Suppressor macrophage (primary cell): ENCODE measurements at regions not wholly inside any gene's neighbourhood (a gene's known extent, or its start where the extent isn't known, plus 50 kb on each side); places are given as distances from the start of the nearest gene placed in this dataset.
"Not testable (repeated sequence)": the region's sequence is repeated elsewhere in the genome, so short reads cannot be mapped to it uniquely, and the experiment has no call there.

Source experiments
- DNase-seq, 4 experiments: peaks; one replicate each; pipeline ENCODE4 v3.0.0-alpha.2; 2020 to 2022

- not testable (repeated sequence) for DNase-seq
These were observed 132.6 kb downstream of the FAM72C start for GRCh38 chr1:143839182-143839581.

DNA sequence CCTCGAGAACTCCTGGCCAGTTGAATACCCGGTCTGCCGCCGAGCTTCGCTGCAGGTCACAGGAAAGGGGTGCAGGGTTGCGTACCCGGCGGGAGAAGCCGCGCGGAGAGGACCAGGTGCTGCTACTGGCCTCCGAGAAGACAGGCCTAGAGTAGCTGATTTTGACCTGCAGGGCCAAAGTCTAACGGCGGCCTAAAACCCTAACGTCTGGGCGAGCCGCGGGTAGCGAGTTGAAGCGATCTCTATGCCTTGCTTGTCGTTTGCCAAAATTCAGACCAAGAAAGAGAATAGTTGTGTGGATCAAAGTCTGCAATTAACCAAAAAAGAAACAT is 133.2 kb downstream of the FAM72C start:
- DNase-seq, result not testable (repeated sequence)

GRCh38 chr1:143837924-143838597 is 133.7 kb downstream of the FAM72C start:
- DNase-seq, result not testable (repeated sequence)

DNA sequence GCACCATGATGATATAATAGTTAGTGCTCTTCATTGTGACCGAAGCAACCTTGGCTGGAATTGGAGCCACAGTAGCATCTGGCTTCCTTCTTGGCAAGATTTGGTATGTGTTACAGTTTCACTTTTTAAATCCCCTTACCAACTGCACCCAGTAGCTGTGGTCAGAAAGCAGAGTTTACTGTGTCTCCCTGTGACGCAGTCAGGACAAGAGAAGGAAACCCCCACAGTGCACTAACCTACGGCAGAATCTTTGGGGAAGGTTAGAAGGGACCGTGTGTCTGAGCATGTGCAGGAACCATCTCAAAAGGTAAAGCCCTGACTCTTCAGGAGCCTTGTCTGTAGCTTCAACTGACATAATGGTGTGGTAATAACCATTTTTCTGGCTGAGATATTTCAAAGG is 138.4 kb downstream of the FAM72C start:
- DNase-seq, result not testable (repeated sequence)

- not testable (repeated sequence) for DNase-seq
These were observed 139.4 kb downstream of the FAM72C start for GRCh38 chr1:143832379-143832716.

DNA sequence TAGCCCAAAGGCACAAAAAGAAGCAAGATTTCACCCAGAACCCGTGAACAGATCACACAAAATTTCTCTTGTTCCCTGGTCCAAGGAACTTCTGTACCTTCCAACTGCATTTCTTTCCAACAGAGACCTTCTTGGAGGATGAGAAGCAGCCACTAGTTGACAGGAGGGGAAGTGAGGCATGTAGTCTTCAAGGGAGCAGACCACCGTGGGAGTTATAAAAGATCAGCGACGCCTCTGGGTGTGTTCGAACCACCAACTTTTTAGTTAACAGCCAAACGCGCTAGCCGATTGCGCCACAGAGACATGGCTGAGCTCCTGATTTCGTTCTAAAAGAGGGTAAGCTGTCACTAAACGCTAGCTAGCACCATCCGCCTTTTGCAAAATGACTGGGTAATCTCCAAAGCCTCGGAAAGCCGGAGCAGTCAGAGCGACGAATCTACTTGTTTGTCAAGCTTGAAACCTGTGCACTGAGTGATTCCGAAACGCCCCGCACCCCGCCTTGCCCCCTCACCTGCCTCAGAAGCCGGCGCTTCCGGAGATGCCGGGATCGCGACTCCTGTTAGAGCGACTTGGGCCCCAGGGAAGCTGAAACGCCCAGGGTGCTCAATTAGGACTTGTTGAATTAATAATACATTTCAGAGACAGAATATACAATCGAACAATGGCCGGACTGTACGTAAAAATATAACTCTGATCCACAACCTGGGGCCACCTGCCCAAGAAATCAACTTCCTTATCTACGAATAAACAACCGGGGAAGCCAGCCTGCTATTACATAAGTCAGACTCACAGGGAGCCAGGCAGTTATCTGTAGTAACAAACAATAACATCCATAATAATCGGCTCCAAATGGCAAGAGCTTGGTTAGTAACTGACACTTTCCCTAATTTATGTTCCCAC is 140.1 kb downstream of the FAM72C start:
- DNase-seq, result not testable (repeated sequence)

- not testable (repeated sequence) for DNase-seq
These were observed 145.6 kb downstream of the FAM72C start for GRCh38 chr1:143826162-143826561.

DNA sequence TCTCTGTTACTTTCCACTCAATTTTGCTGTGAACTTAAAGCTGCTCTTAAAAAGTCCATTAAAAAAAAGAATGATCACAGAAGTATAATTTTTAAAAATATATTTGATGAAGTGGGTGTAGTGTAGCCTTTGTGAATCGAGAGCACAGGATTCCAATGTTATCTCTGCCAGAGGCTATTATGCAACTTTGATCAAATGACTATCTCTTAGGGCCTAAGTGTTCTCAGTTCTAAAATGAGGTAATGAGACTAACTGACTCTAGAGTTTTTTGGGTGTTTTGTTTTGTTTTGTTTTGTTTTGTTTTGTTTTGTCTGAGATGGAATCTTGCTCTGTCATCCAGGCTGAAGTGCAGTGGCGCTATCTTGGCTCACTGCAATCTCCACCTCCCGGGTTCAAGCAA is 147.5 kb downstream of the FAM72C start:
- not testable (repeated sequence) for DNase-seq

DNA sequence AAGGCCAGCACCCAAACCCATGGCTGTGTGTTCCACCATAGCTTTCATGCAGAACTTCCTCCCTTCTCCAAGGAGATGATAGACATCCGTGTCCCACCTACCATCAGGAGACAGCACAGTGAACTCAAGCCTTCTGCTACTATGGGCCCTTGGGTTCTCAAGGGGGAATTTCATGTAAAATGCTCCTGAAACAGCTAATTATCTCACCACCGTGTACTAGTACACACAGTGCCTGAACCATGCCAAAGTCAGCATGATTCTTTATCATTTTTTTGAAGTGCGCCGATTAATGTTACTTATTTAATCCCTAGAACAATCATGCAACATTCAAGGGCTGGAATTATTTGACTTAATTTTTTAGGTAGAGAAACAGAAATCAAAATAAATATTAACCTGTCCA is 151.7 kb downstream of the FAM72C start:
- DNase-seq, result not testable (repeated sequence)

DNA sequence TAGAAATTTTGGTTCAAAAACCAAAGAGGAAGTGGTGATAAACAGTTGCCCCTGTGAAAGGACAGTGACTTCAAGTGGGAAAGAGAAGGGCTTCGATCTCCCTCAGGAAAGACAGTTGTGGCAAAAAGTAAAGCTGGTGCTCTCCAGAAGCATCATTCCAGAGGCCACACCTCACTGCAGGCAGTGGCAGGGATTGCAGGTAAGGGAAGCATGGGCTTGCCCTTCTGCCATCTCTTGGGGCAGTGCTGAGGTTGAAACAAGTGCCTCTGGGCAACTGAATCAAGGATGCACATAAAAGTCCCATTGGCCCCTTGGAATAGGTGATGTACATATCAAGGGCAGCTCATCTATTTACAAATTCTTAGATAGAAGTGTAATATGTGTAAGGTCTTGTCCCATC is 155.4 kb downstream of the FAM72C start:
- not testable (repeated sequence) for DNase-seq

- DNase-seq, result not testable (repeated sequence)
These were observed 166.4 kb downstream of the FAM72C start for GRCh38 chr1:143805374-143805773.

DNA sequence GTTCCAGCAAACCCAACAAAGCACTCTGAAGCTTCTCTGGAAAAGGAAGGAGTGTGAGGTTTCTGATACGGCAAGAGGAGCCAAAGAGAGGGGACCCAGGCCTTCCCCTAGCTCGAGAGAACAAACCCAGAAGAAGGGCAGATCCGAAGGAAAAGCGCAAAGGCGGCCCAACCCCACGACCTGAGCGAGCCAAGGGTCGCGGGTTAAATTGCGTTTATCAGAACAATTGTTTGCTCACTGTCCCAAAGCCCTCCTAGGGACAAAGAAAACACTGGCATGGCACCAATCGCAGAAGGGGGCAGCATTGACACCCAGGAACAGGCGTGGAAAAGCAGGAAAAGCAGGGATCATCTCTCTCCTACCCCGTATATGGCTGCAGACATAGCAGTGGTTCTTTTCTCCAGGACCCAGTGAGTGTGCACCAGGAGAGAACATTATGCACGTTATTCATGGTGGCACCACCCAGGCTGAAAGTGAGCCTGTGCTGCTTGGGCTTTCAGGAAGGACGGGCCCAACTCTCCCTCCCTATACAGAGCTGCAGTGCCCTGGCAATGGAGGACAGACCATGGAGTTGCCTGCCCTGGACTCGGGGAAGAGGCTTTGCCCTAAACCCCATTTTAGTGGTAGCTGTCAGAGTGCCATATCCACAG is 167.0 kb downstream of the FAM72C start:
- not testable (repeated sequence) for DNase-seq

DNA sequence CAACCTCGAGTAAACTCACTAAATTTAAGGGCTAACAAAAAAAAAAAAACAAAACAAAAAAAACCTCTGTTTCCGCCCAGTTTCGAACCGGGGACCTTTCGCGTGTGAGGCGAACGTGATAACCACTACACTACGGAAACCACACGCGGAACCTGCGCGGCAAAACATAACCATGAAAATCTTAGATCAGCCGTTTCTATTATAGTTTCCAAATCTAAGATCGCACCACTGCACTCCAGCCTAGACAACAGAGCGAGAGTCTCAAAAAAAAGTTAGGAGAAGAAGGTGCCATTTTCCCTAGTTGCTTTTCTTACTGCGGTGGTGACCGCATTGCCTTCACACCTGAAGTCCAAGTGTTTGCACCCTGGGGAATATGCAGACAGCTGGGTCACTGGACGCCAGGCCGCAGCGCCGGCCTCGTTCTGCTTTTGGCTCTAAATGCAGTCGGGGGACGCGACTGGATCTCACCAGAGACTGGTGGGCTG is 167.8 kb downstream of the FAM72C start:
- peak; percentile 34 to 56 (median 46) for DNase-seq

DNA sequence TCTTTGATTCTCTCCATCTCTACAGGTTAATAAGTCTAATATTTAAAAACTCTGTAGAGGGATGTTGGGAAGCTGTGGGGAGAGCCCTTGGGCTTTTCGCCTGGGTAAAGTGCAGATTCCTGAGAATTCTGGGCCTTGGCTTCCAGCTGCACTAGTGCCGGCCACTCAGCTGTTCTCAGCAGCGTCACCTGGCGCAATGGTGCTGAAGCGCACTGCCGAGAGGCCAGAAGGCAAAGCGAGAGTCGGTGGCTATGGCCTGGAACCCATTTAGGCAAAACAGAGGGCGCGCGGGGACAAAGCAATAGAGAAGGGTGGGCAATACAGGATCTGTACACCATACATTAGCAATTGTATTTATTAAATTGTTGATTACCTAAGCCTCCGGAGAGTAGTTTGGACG is 168.7 kb downstream of the FAM72C start:
- not testable (repeated sequence) for DNase-seq

- DNase-seq, result not testable (repeated sequence)
These were observed 172.1 kb downstream of the FAM72C start for GRCh38 chr1:143799568-143800187.

- DNase-seq, result not testable (repeated sequence)
These were observed 175.4 kb downstream of the FAM72C start for GRCh38 chr1:143796369-143796768.

- DNase-seq, result not testable (repeated sequence)
These were observed 179.5 kb downstream of the FAM72C start for GRCh38 chr1:143792047-143792937.

DNA sequence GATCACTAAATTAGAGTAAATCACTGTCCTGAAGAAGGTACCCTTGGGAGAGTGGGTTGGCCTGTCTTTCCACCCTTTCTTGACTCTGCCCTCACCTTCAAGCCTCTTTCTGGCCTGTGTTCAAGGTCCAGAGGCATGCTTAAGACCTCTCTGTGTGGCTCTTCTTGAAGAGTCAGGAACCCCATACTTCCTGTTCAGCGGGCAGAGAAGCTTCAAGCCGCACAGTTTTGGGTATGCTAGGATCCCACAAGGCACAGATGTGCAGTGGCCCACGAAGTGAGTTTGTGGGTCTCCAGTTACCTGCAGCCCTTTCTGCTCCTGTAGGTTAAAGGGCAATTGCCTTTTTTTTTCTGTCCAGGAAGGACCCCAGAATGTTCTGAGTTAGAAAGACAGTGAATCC is 185.4 kb downstream of the FAM72C start:
- DNase-seq, result not testable (repeated sequence)

- DNase-seq, result not testable (repeated sequence)
These were observed 185.9 kb downstream of the FAM72C start for GRCh38 chr1:143785883-143786282.

DNA sequence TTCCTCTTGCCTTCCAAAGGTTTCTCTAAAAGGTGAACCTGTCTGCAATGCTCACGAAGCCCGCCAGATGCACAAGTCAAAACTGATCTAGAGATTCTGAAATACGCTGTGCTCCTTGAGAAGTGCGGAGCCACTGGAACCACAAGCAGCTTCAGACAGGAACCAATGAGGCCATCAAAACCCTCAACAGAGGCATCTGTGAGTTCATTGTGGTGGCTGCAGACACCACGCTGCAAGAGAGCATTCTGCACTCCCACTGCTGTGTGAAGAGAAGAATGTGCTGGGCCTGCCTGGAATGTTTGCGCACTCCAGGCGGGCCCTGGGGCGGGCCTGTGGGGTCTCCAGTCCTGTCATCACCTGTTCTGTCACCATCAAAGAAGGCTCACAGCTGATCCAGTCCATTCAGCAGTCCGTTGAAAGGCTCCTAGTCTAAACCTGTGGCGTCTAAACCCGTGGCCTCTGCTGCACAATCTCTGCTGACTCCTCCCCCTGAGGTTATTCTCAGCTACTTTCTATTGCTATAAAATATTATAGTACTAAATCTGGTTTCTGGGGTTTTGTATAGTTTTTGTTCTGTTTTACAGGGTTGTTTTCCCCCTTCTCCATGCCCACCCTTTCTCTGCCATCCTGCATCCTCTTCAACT is 187.4 kb downstream of the FAM72C start:
- not testable (repeated sequence) for DNase-seq

DNA sequence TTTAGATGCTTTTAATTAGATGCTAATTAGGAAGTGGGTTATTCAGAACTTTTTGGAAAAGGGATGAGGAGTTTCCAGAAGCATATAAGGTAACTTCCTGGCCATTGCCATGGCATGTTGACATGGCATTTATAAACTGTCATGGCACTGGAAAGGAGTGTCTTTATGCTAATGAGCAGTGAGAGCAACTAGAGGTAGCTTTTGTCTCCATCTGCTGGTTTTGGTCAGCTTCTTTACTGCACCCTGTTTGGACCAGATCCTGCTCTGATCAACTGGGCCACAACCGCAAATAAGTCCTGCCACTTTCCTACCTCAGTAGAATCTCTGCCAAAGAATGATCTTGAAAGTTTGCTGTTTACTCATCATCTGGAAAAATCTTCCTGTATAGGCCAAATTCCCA is 193.6 kb downstream of the FAM72C start:
- DNase-seq, result not testable (repeated sequence)
